Kidney (tissue), 13 donors: ENCODE measurements at regions not wholly inside any gene's neighbourhood (a gene's known extent, or its start where the extent isn't known, plus 50 kb on each side); places are given as distances from the start of the nearest gene placed in this dataset.
A peak's percentile ranks its signal among the peaks of the same experiment; 100 is the strongest.
"Not testable (repeated sequence)": the region's sequence is repeated elsewhere in the genome, so short reads cannot be mapped to it uniquely, and the experiment has no call there.

Experiments used
- DNase-seq, 5 donors: peaks; one replicate each; pipeline ENCODE4 v3.0.0-alpha.2; 2013 to 2020
- FAIRE-seq: peaks from 2 replicates; lab custom pipeline; 2012; peaks lifted over from hg19 to GRCh38; lab: Jason Lieb, UNC
- H3K27ac ChIP-seq, 2 donors: one replicate each; pipeline ENCODE4 v1.7.0; 2013; ENCODE audit warnings: low read depth in 2 of 2, low read length in 2 of 2, inconsistent platforms in 1 of 2
- H3K27me3 ChIP-seq: one replicate; pipeline ENCODE4 v1.7.1; 2013; ENCODE audit warnings: low read length, inconsistent platforms; ENCODE audit not compliant: control insufficient read depth, insufficient read depth
- H3K36me3 ChIP-seq, 3 donors: one replicate each; pipeline versions ENCODE4 v1.7.0 to v1.7.1; 2013; ENCODE audit warnings: low read length in 3 of 3, control low read depth in 1 of 3, inconsistent platforms in 1 of 3; ENCODE audit not compliant: insufficient read depth in 3 of 3, control insufficient read depth in 2 of 3
- H3K4me1 ChIP-seq, 3 donors: one replicate each; pipeline versions ENCODE4 v1.7.0 to v1.7.1; 2013; ENCODE audit warnings: low read length in 3 of 3, inconsistent platforms in 1 of 3, low read depth in 1 of 3; ENCODE audit not compliant: control insufficient read depth in 2 of 3, insufficient read depth in 2 of 3
- H3K4me3 ChIP-seq, 3 donors: one replicate each; pipeline versions ENCODE4 v1.7.0 to v1.8.1; 2013; ENCODE audit warnings: low read length in 3 of 3, control low read depth in 1 of 3, inconsistent platforms in 1 of 3
- H3K9ac ChIP-seq, 3 donors: one replicate each; pipeline versions ENCODE4 v1.7.0 to v1.7.1; 2013; ENCODE audit warnings: low read length in 3 of 3, control low read depth in 1 of 3, inconsistent platforms in 1 of 3
- H3K9me3 ChIP-seq, 3 donors: one replicate each; pipeline versions ENCODE4 v1.7.0 to v1.7.1; 2013; ENCODE audit warnings: low read length in 3 of 3, control low read depth in 1 of 3, inconsistent platforms in 1 of 3; ENCODE audit not compliant: control insufficient read depth in 2 of 3, insufficient read depth in 1 of 3
- CTCF ChIP-seq: IDR thresholded peaks from 3 replicates; pipeline ENCODE4 v1.5.1; 2012; ENCODE audit warnings: mild to moderate bottlenecking, moderate library complexity, borderline replicate concordance; ENCODE audit not compliant: insufficient read depth; ENCODE audit errors: extremely low read depth
- intact Hi-C: fragments of 100-400 bp; cut with DNase I; formaldehyde crosslinking; loops from one replicate; pipeline ENCODE4 v1.11.1; 2022
- donor health status: control.
- donor health status: control.
- donor health status: control.
- donor health status: control.
- donor health status: control.
- donor health status: DM: yes; HTN: yes; CAD: no.
- donor health status: Normal renal cell carcinoma (clear cell type).

GRCh38 chr11:98766903-98767302, 253.8 kb upstream of the CNTN5 start:
- Histone ChIP-seq H3K9ac (no peak overlapping the region), H3K36me3 (no peaks in the 10 kb centered on the region), H3K9me3 (no peaks in the 10 kb centered on the region), H3K4me1 (no peaks in the 10 kb centered on the region), H3K27ac (no peak overlapping the region), H3K27me3 (no peaks in the 10 kb centered on the region), H3K4me3 (no peak overlapping the region)
- DNase-seq (no peak), FAIRE-seq (no peak)
- intact Hi-C loops = no loop called here
- no peak for TF ChIP-seq CTCF

DNA sequence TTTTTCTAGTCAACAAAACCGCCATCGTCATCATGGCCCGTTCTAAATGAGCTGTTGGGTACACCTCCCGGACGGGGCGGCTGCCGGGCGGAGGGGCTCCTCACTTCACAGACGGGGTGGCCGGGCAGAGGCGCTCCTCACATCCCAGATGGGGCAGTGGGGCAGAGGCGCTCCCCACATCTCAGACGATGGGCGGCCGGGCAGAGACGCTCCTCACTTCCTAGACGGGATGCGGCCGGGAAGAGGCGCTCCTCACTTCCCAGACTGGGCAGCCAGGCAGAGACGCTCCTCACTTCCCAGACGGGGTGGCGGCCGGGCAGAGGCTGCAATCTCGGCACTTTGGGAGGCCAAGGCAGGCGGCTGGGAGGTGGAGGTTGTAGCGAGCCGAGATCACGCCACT, 250.7 kb upstream of the CNTN5 start:
- H3K4me1 ChIP-seq, FAIRE-seq, H3K4me3 ChIP-seq, H3K9me3 ChIP-seq, H3K27me3 ChIP-seq, DNase-seq, intact Hi-C loops, H3K27ac ChIP-seq, H3K9ac ChIP-seq, H3K36me3 ChIP-seq: not testable (repeated sequence)

DNA sequence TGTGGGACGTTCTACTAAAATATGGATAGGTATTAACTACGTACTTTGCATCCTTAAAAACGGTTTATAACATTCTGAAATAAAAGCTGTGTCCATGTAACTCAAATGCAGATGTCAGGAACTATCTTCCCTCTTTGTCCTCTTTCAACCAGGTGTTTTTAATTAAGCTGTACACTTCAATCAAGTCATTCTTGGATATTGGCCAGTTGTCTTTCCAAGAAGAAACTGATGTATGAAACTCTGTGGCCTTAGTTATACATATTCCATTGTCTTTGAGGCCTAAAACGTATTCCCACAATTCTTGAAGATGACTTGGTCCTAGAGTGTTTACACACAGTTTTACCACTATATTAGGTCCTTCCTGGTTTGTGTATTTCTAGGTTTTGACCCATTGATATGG, 249.0 kb upstream of the CNTN5 start:
- H3K4me3 ChIP-seq = no peak overlapping the region
- intact Hi-C loops = no loop called here
- H3K4me1 ChIP-seq = no peaks in the 10 kb centered on the region
- FAIRE-seq = no peak
- no peak overlapping the region for H3K27ac ChIP-seq
- H3K9ac ChIP-seq = no peak overlapping the region
- H3K36me3 ChIP-seq = no peaks in the 10 kb centered on the region
- H3K9me3 ChIP-seq = peaks cover 0 to 3% (median 0%) of the 10 kb centered on the region in 3 donors
- H3K27me3 ChIP-seq = no peaks in the 10 kb centered on the region
- no peak for DNase-seq
- no peak for TF ChIP-seq CTCF

DNA sequence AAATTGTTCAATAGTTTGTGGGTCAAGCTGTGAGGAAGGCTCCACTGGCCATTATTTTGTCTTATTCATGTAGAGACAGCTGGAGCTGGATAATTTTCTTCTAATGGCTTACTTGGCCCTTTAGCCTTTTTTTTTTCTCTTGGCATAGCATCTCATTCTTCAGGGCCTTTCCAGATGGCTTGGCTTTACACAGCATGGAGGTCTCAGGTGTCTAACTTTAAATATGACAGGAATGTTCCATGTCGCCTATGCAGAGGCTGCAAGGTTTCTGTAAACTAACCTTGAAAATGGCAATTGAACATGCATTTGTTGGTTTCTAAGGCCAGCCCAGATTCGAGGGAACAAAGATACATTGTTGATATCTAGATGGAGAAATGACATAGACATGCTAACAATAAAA, 247.9 kb upstream of the CNTN5 start:
- Histone ChIP-seq H3K27ac (no peak overlapping the region), H3K4me3 (no peak overlapping the region), H3K4me1 (no peaks in the 10 kb centered on the region), H3K27me3 (no peaks in the 10 kb centered on the region), H3K36me3 (no peaks in the 10 kb centered on the region), H3K9ac (no peak overlapping the region), H3K9me3 (peaks cover 0 to 3% (median 0%) of the 10 kb centered on the region in 3 donors)
- peak in 2 of 5 donors; percentile 3 to 23 for DNase-seq
- no peak for FAIRE-seq
- intact Hi-C loops = no loop called here
- no peak for TF ChIP-seq CTCF
